IMR-90 (cell line): ENCODE measurements at regions not wholly inside any gene's neighbourhood (a gene's known extent, or its start where the extent isn't known, plus 50 kb on each side); places are given as distances from the start of the nearest gene placed in this dataset.

Experiments
- ATAC-seq: fragments of 200-7000 bp; cut with Tn5 transposase; 2 replicates; pipeline ENCODE4 v1.9.1; 2020; ENCODE audit warnings: low read depth, mild to moderate bottlenecking, moderate library complexity
- BruUV-seq: library from RNA; stranded (reverse); fragments of 400-500 nt; replicated peaks from 2 replicates; lab custom pipeline; 2021; lab: Mats Ljungman, UMichigan
- CTCF ChIA-PET: fragments of 300-600 bp; formaldehyde crosslinking; extraction: SDS; loops from one replicate; lab custom pipeline; 2021; ENCODE audit warnings: antibody characterized with exemption; lab: Yijun Ruan, JAX
- POLR2A ChIA-PET: fragments of 300-600 bp; sonication (Branson Sonifier 250); formaldehyde crosslinking; loops from one replicate; lab custom pipeline; 2022; ENCODE audit warnings: antibody characterized with exemption; ENCODE audit not compliant: unreplicated experiment; lab: Charles Lee
- DNase-seq: peaks from one replicate; pipeline ENCODE4 v3.0.0; 2013
- H2AFZ ChIP-seq: replicated peaks from 2 replicates; pipeline ENCODE3; 2013; ENCODE audit warnings: low read length, mild to moderate bottlenecking; ENCODE audit not compliant: poor library complexity
- H2AK5ac ChIP-seq: 2 replicates; pipeline ENCODE4 v1.6.1; 2013; ENCODE audit warnings: low read depth, low read length, inconsistent platforms
- H2AK9ac ChIP-seq: replicated peaks from 2 replicates; pipeline ENCODE3; 2013; ENCODE audit warnings: mild to moderate bottlenecking, low read depth, low read length, moderate library complexity; ENCODE audit not compliant: poor library complexity
- H2BK120ac ChIP-seq: 2 replicates; pipeline ENCODE4 v1.6.1; 2013; ENCODE audit warnings: low read depth, low read length, inconsistent platforms
- H2BK15ac ChIP-seq: 3 replicates; pipeline ENCODE4 v1.6.1; 2013; ENCODE audit warnings: low read depth, low read length, inconsistent platforms
- H2BK20ac ChIP-seq: 2 replicates; pipeline ENCODE4 v1.6.1; 2013; ENCODE audit warnings: low read depth, mild to moderate bottlenecking, inconsistent platforms, low read length, moderate library complexity
- H2BK5ac ChIP-seq: 2 replicates; pipeline ENCODE4 v1.6.1; 2013; ENCODE audit warnings: mild to moderate bottlenecking, low read depth, low read length, inconsistent platforms; ENCODE audit not compliant: poor library complexity, severe bottlenecking
- H3K14ac ChIP-seq: replicated peaks from 2 replicates; pipeline ENCODE4 v1.6.1; 2013; ENCODE audit warnings: low read depth, low read length, inconsistent platforms
- H3K18ac ChIP-seq: 2 replicates; pipeline ENCODE4 v1.6.1; 2013; ENCODE audit warnings: low read depth, low read length, control low read depth
- H3K23ac ChIP-seq: 2 replicates; pipeline ENCODE4 v1.6.1; 2013; ENCODE audit warnings: low read depth, low read length, inconsistent platforms
- H3K27ac ChIP-seq: 2 replicates; pipeline ENCODE4 v1.5.1; 2013; ENCODE audit warnings: mild to moderate bottlenecking, control low read depth, low read length; ENCODE audit not compliant: insufficient read depth
- H3K27me3 ChIP-seq: 2 replicates; pipeline ENCODE4 v1.6.1; 2013; ENCODE audit warnings: low read length; ENCODE audit not compliant: control insufficient read depth, insufficient read depth
- H3K36me3 ChIP-seq: 2 replicates; pipeline ENCODE4 v1.6.1; 2013; ENCODE audit warnings: low read length, mixed read lengths; ENCODE audit not compliant: control insufficient read depth, insufficient read depth
- H3K4ac ChIP-seq: 2 replicates; pipeline ENCODE4 v1.6.1; 2013; ENCODE audit warnings: low read depth, low read length, inconsistent platforms
- H3K4me1 ChIP-seq: 2 replicates; pipeline ENCODE4 v1.6.1; 2013; ENCODE audit warnings: low read length, mixed read lengths; ENCODE audit not compliant: control insufficient read depth, insufficient read depth
- H3K4me2 ChIP-seq: 2 replicates; pipeline ENCODE4 v1.6.1; 2013; ENCODE audit warnings: low read depth, mild to moderate bottlenecking, control low read depth, low read length, moderate library complexity
- H3K4me3 ChIP-seq: 2 replicates; pipeline ENCODE4 v1.5.1; 2013; ENCODE audit warnings: low read depth, mild to moderate bottlenecking, control low read depth, low read length, moderate library complexity; ENCODE audit not compliant: insufficient read depth
- H3K56ac ChIP-seq: 2 replicates; pipeline ENCODE4 v1.6.1; 2013; ENCODE audit warnings: low read length, inconsistent platforms; ENCODE audit not compliant: insufficient read depth; ENCODE audit errors: extremely low read depth
- H3K79me1 ChIP-seq, 2 experiments: 2 replicates each; pipeline ENCODE4 v1.6.1; 2013; ENCODE audit warnings: low read length in 2 of 2, inconsistent platforms in 1 of 2, low read depth in 1 of 2
- H3K9ac ChIP-seq: 2 replicates; pipeline ENCODE4 v1.6.1; 2013; ENCODE audit warnings: low read depth, low read length, control low read depth
- H3K9me1 ChIP-seq: 2 replicates; pipeline ENCODE4 v1.6.1; 2013; ENCODE audit warnings: low read length, inconsistent platforms; ENCODE audit not compliant: insufficient read depth
- H3K9me3 ChIP-seq: 2 replicates; pipeline ENCODE4 v1.6.1; 2013; ENCODE audit warnings: low read length; ENCODE audit not compliant: control insufficient read depth, insufficient read depth
- H4K20me1 ChIP-seq: 2 replicates; pipeline ENCODE4 v1.6.1; 2013; ENCODE audit warnings: low read length, inconsistent platforms; ENCODE audit not compliant: insufficient read depth
- H4K5ac ChIP-seq: 2 replicates; pipeline ENCODE4 v1.6.1; 2013; ENCODE audit warnings: mild to moderate bottlenecking, low read depth, low read length, control low read depth
- H4K8ac ChIP-seq, 2 experiments: 2 replicates each; pipeline ENCODE4 v1.6.1; 2013; ENCODE audit warnings: low read depth in 2 of 2, low read length in 2 of 2, control low read depth in 1 of 2, inconsistent platforms in 1 of 2
- H4K91ac ChIP-seq: 2 replicates; pipeline ENCODE4 v1.6.1; 2013; ENCODE audit warnings: low read depth, low read length, inconsistent platforms; ENCODE audit not compliant: insufficient read depth
- BHLHE40 ChIP-seq: fragments of 150-350 bp; IDR thresholded peaks from 2 replicates; pipeline ENCODE4 v1.6.1; 2016; ENCODE audit warnings: mild to moderate bottlenecking, low read depth, low read length
- CHD1 ChIP-seq: IDR thresholded peaks from 2 replicates; pipeline ENCODE4 v1.6.1; 2012; ENCODE audit warnings: low read depth, low read length, improper control_type of control experiment
- CTCF ChIP-seq: conservative IDR thresholded peaks from 2 replicates; pipeline ENCODE4 v1.5.1; 2012; ENCODE audit warnings: mild to moderate bottlenecking, low read depth, low read length, improper control_type of control experiment
- ELK1 ChIP-seq: fragments of 150-350 bp; IDR thresholded peaks from 2 replicates; pipeline ENCODE4 v1.6.1; 2016; ENCODE audit warnings: low read depth, mild to moderate bottlenecking, low read length, moderate library complexity, borderline replicate concordance
- FOS ChIP-seq: fragments of 150-350 bp; IDR thresholded peaks from 2 replicates; pipeline ENCODE4 v1.6.1; 2016; ENCODE audit warnings: low read depth, low read length
- MAFK ChIP-seq: IDR thresholded peaks from 2 replicates; pipeline ENCODE4 v1.6.1; 2012; ENCODE audit warnings: low read depth, low read length, improper control_type of control experiment
- MAZ ChIP-seq: IDR thresholded peaks from 2 replicates; pipeline ENCODE4 v1.6.1; 2012; ENCODE audit warnings: low read depth, mild to moderate bottlenecking, low read length, improper control_type of control experiment, moderate library complexity, borderline replicate concordance
- NFE2L2 ChIP-seq: fragments of 150-350 bp; IDR thresholded peaks from 2 replicates; pipeline ENCODE4 v1.6.1; 2016; ENCODE audit warnings: low read depth, mild to moderate bottlenecking, low read length
- RAD21 ChIP-seq: IDR thresholded peaks from 2 replicates; pipeline ENCODE4 v1.6.1; 2012; ENCODE audit warnings: low read length, improper control_type of control experiment
- RFX5 ChIP-seq: IDR thresholded peaks from 2 replicates; pipeline ENCODE4 v1.8.0; 2012; ENCODE audit warnings: low read depth, mild to moderate bottlenecking, low read length, moderate library complexity
- USF2 ChIP-seq: fragments of 150-350 bp; IDR thresholded peaks from 2 replicates; pipeline ENCODE4 v1.6.1; 2017; ENCODE audit warnings: mild to moderate bottlenecking, antibody characterized with exemption, low read length, low read depth
- WGBS, 2 experiments: methylation state at CpG; one replicate each; pipeline versions ENCODE4 v1.1.5 to v1.1.7; 2013; ENCODE audit warnings: missing lambda C conversion rate in 2 of 2; ENCODE audit not compliant: insufficient read length in 1 of 2; ENCODE audit errors: extremely low coverage in 2 of 2; 5-methylcytosine and 5-hydroxymethylcytosine counted together
- dilution Hi-C: fragments of 300-500 bp; cut with HindIII; formaldehyde crosslinking; loops from one replicate; pipeline ENCODE4 v1.14.3; 2018; ENCODE audit warnings: low sequenced_read_pairs; ENCODE audit not compliant: unreplicated experiment
- in situ Hi-C: fragments of 300-500 bp; cut with MboI; formaldehyde crosslinking; loops from 3 replicates; pipeline ENCODE4 v1.14.3; 2019; ENCODE audit warnings: low sequenced_read_pairs, inconsistent platforms, mixed read lengths
- intact Hi-C: fragments of 100-400 bp; cut with micrococcal nuclease; formaldehyde crosslinking; loops from 2 replicates; pipeline ENCODE4 v1.10.0; 2022

- H2AFZ ChIP-seq, result no peak overlapping the region
- no peak overlapping the region for H2AK9ac ChIP-seq
- no TSS peak for BruUV-seq
- no peak overlapping the region for H3K27ac ChIP-seq
- H3K4me3 ChIP-seq, result no peak overlapping the region
- H2AK5ac ChIP-seq, result no peak overlapping the region
- no peaks in the 10 kb centered on the region for H3K79me1 ChIP-seq
- no peaks in the 10 kb centered on the region for H3K27me3 ChIP-seq
- H3K18ac ChIP-seq, result no peak overlapping the region; the same call in 1 of the 2 replicates
- in situ Hi-C loops (no loop called here), intact Hi-C loops (no loop called here), dilution Hi-C loops (no loop called here)
- H3K4me1 ChIP-seq, result peaks cover 7% of the 10 kb centered on the region
- H3K4ac ChIP-seq, result no peak overlapping the region
- no peak overlapping the region for H3K14ac ChIP-seq
- H2BK120ac ChIP-seq, result no peak overlapping the region
- ChIA-PET POLR2A (interaction anchor here (0.6 kb wide), 1 partner anchor 456 kb away, joined by 5 read pairs; no protein-coding TSS in a partner anchor), CTCF (interaction anchor here (0.8 kb wide), 1 partner anchor 21 kb away, joined by 3 read pairs; no protein-coding TSS in a partner anchor)
- no peak overlapping the region for H3K23ac ChIP-seq
- H4K5ac ChIP-seq, result no peak overlapping the region
- no peaks in the 10 kb centered on the region for H4K20me1 ChIP-seq
- DNase-seq (no peak), ATAC-seq (no peak)
- no peak overlapping the region for H2BK20ac ChIP-seq
- no peak overlapping the region for H2BK15ac ChIP-seq
- TF ChIP-seq USF2 (no peak), MAFK (no peak), MAZ (no peak), RFX5 (no peak), CTCF (no peak), FOS (no peak), ELK1 (no peak), BHLHE40 (no peak), NFE2L2 (no peak), CHD1 (no peak), RAD21 (no peak)
- H4K8ac ChIP-seq, result no peak overlapping the region
- H2BK5ac ChIP-seq, result no peak overlapping the region
- WGBS, 2 experiments, result no CpG with 5 or more reads among the region's 2 CpGs
- H3K9ac ChIP-seq, result no peak overlapping the region
- no peak overlapping the region for H4K91ac ChIP-seq
- no peak overlapping the region for H3K56ac ChIP-seq
- H3K9me3 ChIP-seq, result no peaks in the 10 kb centered on the region
- no peak overlapping the region for H3K4me2 ChIP-seq
- no peaks in the 10 kb centered on the region for H3K36me3 ChIP-seq
- H3K9me1 ChIP-seq, result no peaks in the 10 kb centered on the region
Observed at GRCh38 chr1:59223198-59223597, 73.7 kb upstream of the FGGY start.
